ENCODE measurements at regions not wholly inside any gene's neighbourhood (a gene's known extent, or its start where the extent isn't known, plus 50 kb on each side); places are given as distances from the start of the nearest gene placed in this dataset.

DNA sequence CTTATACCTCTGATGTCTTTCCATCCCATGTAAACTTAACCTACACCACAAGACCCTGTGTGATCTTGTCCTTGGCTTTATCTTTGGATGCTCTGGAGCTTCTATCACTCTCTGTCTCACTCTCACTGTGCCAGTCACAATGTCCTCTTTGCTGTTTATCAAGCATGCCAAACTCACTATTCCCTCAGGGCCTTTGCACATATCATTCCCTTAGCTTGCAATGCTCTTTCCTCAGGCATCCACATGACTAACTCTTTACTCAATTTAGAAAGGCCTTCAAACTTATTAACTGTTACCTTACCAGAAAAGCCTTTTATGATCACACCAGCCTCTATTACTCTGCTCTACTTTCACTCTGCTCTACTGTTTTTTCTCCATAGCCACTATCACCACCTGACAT lies 354.1 kb downstream of the RFC3 start:
- Histone ChIP-seq H4K91ac (ENCODE audit: low read depth, low read length, poor library complexity) (no peak overlapping the region), H2BK15ac (ENCODE audit: low read length) (no peak overlapping the region), H3K27me3 (ENCODE audit: control insufficient read depth in 3 of 3, insufficient read depth in 3 of 3, low read depth in 1 of 3, low read length in 3 of 3) (peaks cover 0 to 2% (median 0%) of the 10 kb centered on the region in 3 experiments), H2BK12ac (ENCODE audit: low read length) (no peak overlapping the region), H2BK5ac (ENCODE audit: low read length) (no peak overlapping the region), H2AK5ac (ENCODE audit: low read depth, low read length) (no peak overlapping the region), H4K8ac (ENCODE audit: low read depth, low read length) (no peak overlapping the region), H3K27ac (replicated peaks; ENCODE audit: low read length) (no peak overlapping the region), H3K4ac (ENCODE audit: low read length) (no peak overlapping the region), H3K23ac (ENCODE audit: low read depth, low read length, poor library complexity) (no peak overlapping the region), H3K9ac (ENCODE audit: low read depth, low read length, poor library complexity) (no peak overlapping the region), H3K36me3 (replicated peaks in 1 of 2; ENCODE audit: control insufficient read depth in 2 of 2, insufficient read depth in 2 of 2, low read length in 2 of 2) (no peaks in the 10 kb centered on the region), H3K18ac (ENCODE audit: low read length) (no peak overlapping the region), H3K14ac (ENCODE audit: low read length) (no peak overlapping the region), H3K4me2 (ENCODE audit: insufficient read depth, low read length, poor library complexity, severe bottlenecking) (no peak overlapping the region), H3K9me3 (replicated peaks in 1 of 2; ENCODE audit: control insufficient read depth in 2 of 2, insufficient read depth in 1 of 2, low read depth in 1 of 2, low read length in 2 of 2) (no peaks in the 10 kb centered on the region), H3K4me3 (ENCODE audit: low read length in 2 of 2) (no peak overlapping the region), H3K4me1 (ENCODE audit: control insufficient read depth in 2 of 2, insufficient read depth in 1 of 2, low read depth in 1 of 2, low read length in 2 of 2) (peaks cover 0 to 3% of the 10 kb centered on the region in 2 donors), H2AFZ (ENCODE audit: low read length) (no peak overlapping the region), H3K79me1 (ENCODE audit: low read depth, low read length) (no peaks in the 10 kb centered on the region), H2BK120ac (ENCODE audit: low read depth, low read length) (no peak overlapping the region)
- no peak for DNase-seq (ENCODE audit: low spot score)

DNA sequence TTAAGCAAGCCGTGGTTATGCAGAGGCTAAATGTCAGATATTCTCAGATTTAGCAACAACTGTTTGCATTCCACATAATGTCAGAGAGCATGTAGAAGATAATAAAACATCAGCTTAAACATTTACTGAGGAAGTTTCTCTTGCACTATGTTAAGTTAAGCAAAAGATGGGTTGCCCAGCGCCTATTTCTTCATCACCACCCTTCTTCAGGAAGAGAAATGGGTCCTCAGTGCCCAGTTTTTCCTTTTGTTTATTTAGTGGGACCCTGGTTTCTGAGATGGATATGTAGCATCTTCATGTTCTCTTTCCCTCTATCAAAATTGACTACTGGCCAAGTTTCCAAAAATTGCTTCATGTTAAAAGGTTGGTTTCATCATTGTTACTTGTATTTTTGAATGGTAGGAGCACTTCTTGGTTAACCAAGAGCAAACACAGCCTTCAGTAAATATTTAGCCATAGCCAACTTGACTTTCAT lies 356.8 kb downstream of the RFC3 start:
- no peak overlapping the region for H4K8ac ChIP-seq (ENCODE audit: low read depth, low read length)
- H3K4me2 ChIP-seq (ENCODE audit: insufficient read depth, low read length, poor library complexity, severe bottlenecking): no peak overlapping the region
- H3K27ac ChIP-seq (replicated peaks; ENCODE audit: low read length): no peak overlapping the region
- H3K23ac ChIP-seq (ENCODE audit: low read depth, low read length, poor library complexity): no peak overlapping the region
- peaks cover 0 to 8% of the 10 kb centered on the region in 2 donors for H3K4me1 ChIP-seq (ENCODE audit: control insufficient read depth in 2 of 2, insufficient read depth in 1 of 2, low read depth in 1 of 2, low read length in 2 of 2)
- no peak overlapping the region for H3K18ac ChIP-seq (ENCODE audit: low read length)
- H2BK5ac ChIP-seq (ENCODE audit: low read length): no peak overlapping the region
- no peak overlapping the region for H4K91ac ChIP-seq (ENCODE audit: low read depth, low read length, poor library complexity)
- no peaks in the 10 kb centered on the region for H3K79me1 ChIP-seq (ENCODE audit: low read depth, low read length)
- no peak overlapping the region for H2AK5ac ChIP-seq (ENCODE audit: low read depth, low read length)
- no CpG with 5 or more reads among the region's 2 CpGs for WGBS, 2 donors (ENCODE audit: extremely low coverage in 2 of 2, insufficient read length in 2 of 2, insufficient replicate concordance in 1 of 2)
- H3K4ac ChIP-seq (ENCODE audit: low read length): no peak overlapping the region
- H3K36me3 ChIP-seq (replicated peaks in 1 of 2; ENCODE audit: control insufficient read depth in 2 of 2, insufficient read depth in 2 of 2, low read length in 2 of 2): no peaks in the 10 kb centered on the region
- no peak for DNase-seq (ENCODE audit: low spot score)
- no peak overlapping the region for H2BK120ac ChIP-seq (ENCODE audit: low read depth, low read length)
- peaks cover 0 to 2% (median 0%) of the 10 kb centered on the region in 3 experiments for H3K27me3 ChIP-seq (ENCODE audit: control insufficient read depth in 3 of 3, insufficient read depth in 3 of 3, low read depth in 1 of 3, low read length in 3 of 3)
- no peaks in the 10 kb centered on the region for H3K9me3 ChIP-seq (replicated peaks in 1 of 2; ENCODE audit: control insufficient read depth in 2 of 2, insufficient read depth in 1 of 2, low read depth in 1 of 2, low read length in 2 of 2)
- H3K9ac ChIP-seq (ENCODE audit: low read depth, low read length, poor library complexity): no peak overlapping the region
- no peak overlapping the region for H3K14ac ChIP-seq (ENCODE audit: low read length)
- no peak overlapping the region for H2AFZ ChIP-seq (ENCODE audit: low read length)
- H3K4me3 ChIP-seq (ENCODE audit: low read length in 2 of 2): no peak overlapping the region
- no peak overlapping the region for H2BK15ac ChIP-seq (ENCODE audit: low read length)
- H2BK12ac ChIP-seq (ENCODE audit: low read length): no peak overlapping the region

DNA sequence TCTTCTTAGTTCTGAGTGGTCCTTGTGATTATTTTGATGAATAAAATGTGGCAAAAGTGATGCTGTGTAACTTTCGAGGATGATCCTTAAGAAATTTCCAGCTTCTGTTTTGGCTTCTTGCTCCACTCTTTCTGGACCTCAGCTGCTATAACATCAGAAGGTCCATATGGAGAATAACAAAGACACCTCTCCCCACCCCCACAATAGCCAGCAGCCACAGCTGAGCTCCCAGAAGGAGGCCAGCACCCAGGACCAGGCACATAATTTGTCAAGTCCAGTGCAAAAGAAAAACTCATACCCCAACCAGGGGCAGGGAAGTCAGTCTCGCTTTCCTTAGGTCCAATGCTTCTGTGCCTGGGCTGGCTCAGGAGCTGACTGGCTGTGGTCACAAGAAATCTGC lies 357.6 kb downstream of the RFC3 start:
- Histone ChIP-seq H2BK12ac (ENCODE audit: low read length) (no peak overlapping the region), H3K9me3 (replicated peaks in 1 of 2; ENCODE audit: control insufficient read depth in 2 of 2, insufficient read depth in 1 of 2, low read depth in 1 of 2, low read length in 2 of 2) (no peaks in the 10 kb centered on the region), H2AK5ac (ENCODE audit: low read depth, low read length) (peak overlapping the region; percentile 65), H4K8ac (ENCODE audit: low read depth, low read length) (no peak overlapping the region), H3K4me3 (ENCODE audit: low read length in 2 of 2) (no peak overlapping the region), H3K36me3 (replicated peaks in 1 of 2; ENCODE audit: control insufficient read depth in 2 of 2, insufficient read depth in 2 of 2, low read length in 2 of 2) (no peaks in the 10 kb centered on the region), H3K79me1 (ENCODE audit: low read depth, low read length) (no peaks in the 10 kb centered on the region), H3K27ac (replicated peaks; ENCODE audit: low read length) (no peak overlapping the region), H3K14ac (ENCODE audit: low read length) (no peak overlapping the region), H3K9ac (ENCODE audit: low read depth, low read length, poor library complexity) (no peak overlapping the region), H3K27me3 (ENCODE audit: control insufficient read depth in 3 of 3, insufficient read depth in 3 of 3, low read depth in 1 of 3, low read length in 3 of 3) (peaks cover 0 to 2% (median 0%) of the 10 kb centered on the region in 3 experiments), H3K18ac (ENCODE audit: low read length) (peak overlapping the region; percentile 45), H2AFZ (ENCODE audit: low read length) (no peak overlapping the region), H2BK120ac (ENCODE audit: low read depth, low read length) (peak overlapping the region; percentile 77), H2BK15ac (ENCODE audit: low read length) (no peak overlapping the region), H2BK5ac (ENCODE audit: low read length) (no peak overlapping the region), H4K91ac (ENCODE audit: low read depth, low read length, poor library complexity) (no peak overlapping the region), H3K4me2 (ENCODE audit: insufficient read depth, low read length, poor library complexity, severe bottlenecking) (no peak overlapping the region), H3K4me1 (ENCODE audit: control insufficient read depth in 2 of 2, insufficient read depth in 1 of 2, low read depth in 1 of 2, low read length in 2 of 2) (peaks cover 0 to 8% of the 10 kb centered on the region in 2 donors), H3K4ac (ENCODE audit: low read length) (no peak overlapping the region), H3K23ac (ENCODE audit: low read depth, low read length, poor library complexity) (no peak overlapping the region)
- DNase-seq (ENCODE audit: low spot score): no peak
- WGBS, 2 donors (ENCODE audit: extremely low coverage in 2 of 2, insufficient read length in 2 of 2, insufficient replicate concordance in 1 of 2): no CpG with 5 or more reads among the region's 2 CpGs

DNA sequence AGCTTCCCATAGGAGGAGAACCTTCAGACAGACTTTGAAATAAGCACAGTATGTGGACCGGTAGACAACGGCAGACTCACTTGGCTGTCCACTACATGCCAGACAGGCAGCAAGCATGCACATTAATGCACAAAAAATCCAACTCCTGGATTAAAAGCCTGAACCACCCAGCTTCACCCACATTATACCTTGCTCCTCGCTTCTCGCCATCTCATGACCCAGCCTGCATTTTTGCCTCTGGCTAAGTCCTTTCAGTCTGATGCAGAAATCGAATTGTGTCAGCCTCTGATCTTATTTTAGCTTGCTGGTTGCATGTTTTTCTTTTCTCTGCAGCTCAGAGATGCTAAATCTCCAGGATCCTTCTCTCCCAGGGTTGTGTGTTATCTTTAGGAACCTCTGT lies 358.7 kb downstream of the RFC3 start:
- Histone ChIP-seq H4K91ac (ENCODE audit: low read depth, low read length, poor library complexity) (no peak overlapping the region), H3K9ac (ENCODE audit: low read depth, low read length, poor library complexity) (no peak overlapping the region), H3K36me3 (replicated peaks in 1 of 2; ENCODE audit: control insufficient read depth in 2 of 2, insufficient read depth in 2 of 2, low read length in 2 of 2) (no peaks in the 10 kb centered on the region), H3K9me3 (replicated peaks in 1 of 2; ENCODE audit: control insufficient read depth in 2 of 2, insufficient read depth in 1 of 2, low read depth in 1 of 2, low read length in 2 of 2) (no peaks in the 10 kb centered on the region), H3K4me1 (ENCODE audit: control insufficient read depth in 2 of 2, insufficient read depth in 1 of 2, low read depth in 1 of 2, low read length in 2 of 2) (peaks cover 0 to 8% of the 10 kb centered on the region in 2 donors), H3K14ac (ENCODE audit: low read length) (no peak overlapping the region), H2AFZ (ENCODE audit: low read length) (no peak overlapping the region), H3K27me3 (ENCODE audit: control insufficient read depth in 3 of 3, insufficient read depth in 3 of 3, low read depth in 1 of 3, low read length in 3 of 3) (peaks cover 0 to 2% (median 0%) of the 10 kb centered on the region in 3 experiments), H3K23ac (ENCODE audit: low read depth, low read length, poor library complexity) (no peak overlapping the region), H3K79me1 (ENCODE audit: low read depth, low read length) (no peaks in the 10 kb centered on the region), H2BK5ac (ENCODE audit: low read length) (no peak overlapping the region), H3K27ac (replicated peaks; ENCODE audit: low read length) (no peak overlapping the region), H3K4me2 (ENCODE audit: insufficient read depth, low read length, poor library complexity, severe bottlenecking) (no peak overlapping the region), H2BK120ac (ENCODE audit: low read depth, low read length) (no peak overlapping the region), H3K4me3 (ENCODE audit: low read length in 2 of 2) (no peak overlapping the region), H4K8ac (ENCODE audit: low read depth, low read length) (no peak overlapping the region), H3K4ac (ENCODE audit: low read length) (no peak overlapping the region), H3K18ac (ENCODE audit: low read length) (no peak overlapping the region), H2BK12ac (ENCODE audit: low read length) (no peak overlapping the region), H2AK5ac (ENCODE audit: low read depth, low read length) (no peak overlapping the region), H2BK15ac (ENCODE audit: low read length) (no peak overlapping the region)
- no peak for DNase-seq (ENCODE audit: low spot score)
- WGBS, 2 donors (ENCODE audit: extremely low coverage in 2 of 2, insufficient read length in 2 of 2, insufficient replicate concordance in 1 of 2): no CpG with 5 or more reads among the region's 5 CpGs

All from neuronal stem cell (in vitro differentiated cells).